Hematopoietic multipotent progenitor cell treated with erythropoietin and hydrocortisone succinate and interleukin-3 and kit ligand, for 6 days (in vitro differentiated cells): ENCODE measurements at regions not wholly inside any gene's neighbourhood (a gene's known extent, or its start where the extent isn't known, plus 50 kb on each side); places are given as distances from the start of the nearest gene placed in this dataset.
"Not testable (repeated sequence)": the region's sequence is repeated elsewhere in the genome, so short reads cannot be mapped to it uniquely, and the experiment has no call there.

ENCODE experiments used
- DNase-seq: peaks from one replicate; pipeline ENCODE4 v3.0.0-alpha.2; 2015

DNA sequence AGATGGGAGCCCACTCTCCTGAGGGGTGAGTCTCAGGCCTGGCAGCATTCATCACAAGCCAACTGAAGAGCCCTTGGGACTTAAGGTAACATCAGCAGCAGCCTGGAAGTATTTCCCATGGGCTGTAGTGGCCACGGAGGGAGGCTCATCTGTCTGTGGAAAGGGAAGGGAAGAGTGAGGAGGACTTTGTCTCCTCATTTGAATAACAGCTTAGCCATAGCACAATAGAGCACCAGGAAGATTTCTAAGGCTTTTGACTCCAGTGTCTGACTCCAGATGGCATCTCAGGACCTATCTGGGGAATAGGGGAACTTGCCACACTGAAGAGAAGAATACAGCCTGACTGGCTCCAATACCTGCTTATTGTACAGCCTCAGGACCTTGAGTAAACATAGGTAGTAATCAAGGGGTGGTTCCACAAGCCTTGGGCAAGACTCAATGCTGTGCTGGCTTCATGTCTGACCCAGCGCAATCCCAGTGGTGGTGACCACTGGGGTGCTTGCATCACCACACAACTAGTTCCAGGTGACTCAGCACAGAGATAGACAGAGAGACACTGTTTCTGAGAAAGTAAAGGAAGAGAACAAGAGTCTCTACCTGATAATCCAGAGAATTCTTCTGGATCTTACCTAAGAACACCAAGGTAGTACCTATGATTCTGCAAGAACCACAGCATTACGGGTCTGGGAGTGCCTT, 510.5 kb upstream of the CCDC179 start:
- no peak for DNase-seq

DNA sequence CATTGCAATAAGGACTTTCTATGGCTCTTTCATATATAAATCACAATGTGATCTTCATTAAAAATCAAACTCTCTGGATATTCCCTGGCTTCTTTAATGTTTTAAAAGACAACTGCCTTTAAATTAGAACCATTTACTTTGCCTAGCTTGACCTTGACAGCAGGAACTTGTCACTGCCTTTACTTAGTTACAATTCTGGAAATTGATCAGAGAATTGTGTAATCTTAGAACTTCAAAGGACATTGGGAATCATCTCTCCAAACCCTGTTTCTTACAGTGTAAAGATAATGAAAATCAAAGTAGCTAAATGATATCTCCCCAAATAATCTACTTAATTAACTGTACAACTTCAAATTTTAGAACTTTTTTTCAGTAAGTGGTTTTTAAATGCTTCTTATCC, 517.6 kb upstream of the CCDC179 start:
- no peak for DNase-seq

DNA sequence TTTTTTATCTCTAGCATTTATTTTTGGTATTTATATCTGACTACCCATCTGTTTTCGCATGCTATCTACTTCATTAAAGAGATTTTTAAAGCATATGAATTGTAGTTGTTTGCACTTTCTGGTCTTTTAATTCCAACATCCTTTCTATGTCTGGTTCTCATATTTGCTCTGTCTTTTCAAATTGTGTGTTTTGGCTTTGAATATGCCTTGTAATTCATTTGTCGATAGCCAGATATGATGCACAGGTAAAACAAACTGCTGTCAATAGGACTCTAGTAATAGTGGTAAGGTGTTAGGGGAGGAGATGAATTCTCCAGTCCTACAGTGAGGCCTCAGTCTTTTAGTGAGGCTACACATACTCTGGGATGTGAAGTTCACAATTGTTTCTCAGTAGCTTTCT, 530.8 kb upstream of the CCDC179 start:
- DNase-seq: no peak

DNA sequence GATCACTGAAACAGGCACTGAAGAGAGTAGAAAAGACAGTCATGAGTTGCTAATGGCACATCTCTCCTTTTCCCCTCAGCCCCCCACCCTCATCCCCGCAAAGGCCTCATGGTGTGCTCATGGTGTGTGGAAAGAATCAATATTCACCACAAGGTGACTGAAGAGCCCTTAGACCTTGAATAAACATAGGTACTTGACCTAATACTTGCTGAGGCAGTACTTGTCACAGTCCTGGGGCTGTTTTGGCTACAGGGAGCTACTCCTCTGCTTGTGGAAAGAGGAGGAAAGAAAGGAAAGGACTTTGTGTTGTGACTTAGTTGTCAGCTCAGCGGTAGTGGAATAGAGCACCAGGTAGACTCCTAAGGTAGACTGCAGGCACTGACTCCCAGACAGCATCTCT, 537.8 kb upstream of the CCDC179 start:
- DNase-seq: no peak

DNA sequence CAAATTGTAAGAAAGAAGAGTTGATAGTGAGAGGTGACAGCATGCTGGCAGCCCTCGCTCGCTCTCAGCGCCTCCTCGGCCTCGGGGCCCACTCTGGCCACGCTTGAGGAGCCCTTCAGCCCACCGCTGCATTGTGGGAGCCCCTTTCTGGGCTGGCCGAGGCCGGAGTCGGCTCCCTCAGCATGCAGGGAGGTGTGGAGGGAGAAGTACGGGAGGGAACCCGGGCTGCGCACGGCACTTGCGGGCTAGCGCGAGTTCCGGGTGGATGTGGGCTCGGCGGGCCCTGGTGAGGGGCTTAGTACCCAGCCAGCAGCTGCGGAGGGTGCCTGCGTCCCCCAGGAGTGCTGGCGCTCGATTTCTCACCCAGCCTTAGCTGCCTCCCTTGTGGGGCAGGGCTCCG, 539.7 kb upstream of the CCDC179 start:
- no peak for DNase-seq

DNA sequence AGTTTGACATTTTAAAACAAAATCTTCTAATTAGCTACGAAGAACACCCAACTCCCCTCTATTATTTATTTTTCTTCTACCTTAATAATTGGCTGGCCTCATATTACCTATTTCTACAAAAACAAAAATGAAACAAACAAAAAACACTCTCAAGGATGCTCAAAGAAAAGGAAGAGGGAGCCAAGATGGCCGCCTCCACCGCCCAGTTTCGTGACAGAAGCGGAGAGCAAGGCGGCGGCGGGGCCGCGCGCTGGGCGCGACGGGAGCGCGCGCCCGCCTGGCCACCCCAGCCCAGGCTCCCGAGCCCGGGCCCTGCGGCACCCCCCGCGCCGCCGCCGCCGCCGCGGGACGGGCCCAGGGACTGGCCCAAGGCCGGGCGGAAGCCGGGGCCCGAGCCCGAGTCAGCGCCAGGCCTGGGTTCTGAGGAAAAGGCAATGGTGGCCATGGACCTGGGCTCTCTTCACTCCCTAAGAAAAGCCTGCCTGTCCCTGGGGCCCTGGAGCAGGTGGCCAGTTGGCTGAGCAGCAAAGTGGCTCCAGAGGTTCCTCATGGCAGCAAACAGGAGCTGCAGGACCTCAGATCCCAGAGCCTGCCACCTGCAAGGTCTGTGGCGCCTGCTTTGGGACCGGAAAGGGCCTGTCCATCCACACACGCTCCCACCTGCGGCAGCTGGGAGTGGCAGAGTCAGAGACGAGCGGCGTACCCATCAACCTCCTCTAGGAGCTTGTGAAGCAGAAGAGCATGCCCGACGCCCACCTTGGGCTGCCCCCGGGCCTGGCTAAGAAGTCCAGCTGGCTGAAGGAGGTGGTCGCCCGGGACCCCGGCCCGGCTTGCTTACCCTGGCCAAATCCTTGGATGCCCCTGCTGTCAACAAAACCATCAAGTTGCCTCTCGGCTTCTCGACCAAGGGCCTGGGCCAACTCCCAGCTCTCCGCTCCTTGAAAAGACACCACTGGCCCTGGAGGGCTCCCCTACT, 543.2 kb upstream of the CCDC179 start:
- no peak for DNase-seq

DNA sequence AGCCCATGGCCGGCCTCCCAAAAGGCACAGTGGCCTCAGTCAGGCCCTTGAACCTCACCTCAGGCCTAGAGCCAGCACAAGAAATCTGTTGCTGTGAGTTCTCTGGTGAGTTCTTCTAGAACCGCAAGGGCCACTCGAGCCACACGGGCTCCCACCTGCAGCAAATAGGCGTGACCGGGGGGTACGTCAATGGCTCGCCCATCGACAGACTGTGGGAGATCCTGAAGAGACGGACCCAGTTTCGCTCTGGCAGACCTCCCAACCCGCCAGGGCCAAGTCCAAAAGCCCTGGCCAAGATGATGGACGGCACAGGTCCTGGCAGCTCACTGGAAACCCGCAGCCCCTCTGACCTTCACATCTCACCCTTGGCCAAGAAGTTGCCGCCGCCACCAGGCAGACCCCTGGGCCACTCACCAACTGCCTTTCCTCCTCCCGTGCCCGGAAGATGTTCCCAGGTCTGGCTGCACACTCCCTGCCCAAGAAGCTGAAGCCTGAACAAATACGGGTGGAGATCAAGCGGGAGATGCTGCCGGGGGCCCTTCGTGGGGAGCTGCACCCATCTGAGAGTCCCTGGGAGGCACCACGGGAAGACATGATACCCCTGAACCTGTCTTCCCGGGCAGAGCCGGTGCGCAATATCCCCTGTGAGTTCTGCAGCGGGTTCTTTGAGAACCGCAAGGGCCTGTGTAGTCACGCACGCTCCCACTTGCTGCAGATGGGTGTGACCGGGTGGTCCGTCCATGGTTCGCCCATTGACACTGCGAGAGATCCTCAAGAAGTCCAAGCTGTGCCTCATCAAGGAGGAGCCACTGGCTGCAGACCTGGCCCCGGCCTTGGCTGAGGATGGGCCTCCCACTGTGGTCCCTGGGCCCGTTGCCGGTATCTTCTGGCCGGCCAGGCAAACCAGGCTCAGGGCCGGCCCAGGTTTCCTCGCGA, 544.2 kb upstream of the CCDC179 start:
- no peak for DNase-seq

DNA sequence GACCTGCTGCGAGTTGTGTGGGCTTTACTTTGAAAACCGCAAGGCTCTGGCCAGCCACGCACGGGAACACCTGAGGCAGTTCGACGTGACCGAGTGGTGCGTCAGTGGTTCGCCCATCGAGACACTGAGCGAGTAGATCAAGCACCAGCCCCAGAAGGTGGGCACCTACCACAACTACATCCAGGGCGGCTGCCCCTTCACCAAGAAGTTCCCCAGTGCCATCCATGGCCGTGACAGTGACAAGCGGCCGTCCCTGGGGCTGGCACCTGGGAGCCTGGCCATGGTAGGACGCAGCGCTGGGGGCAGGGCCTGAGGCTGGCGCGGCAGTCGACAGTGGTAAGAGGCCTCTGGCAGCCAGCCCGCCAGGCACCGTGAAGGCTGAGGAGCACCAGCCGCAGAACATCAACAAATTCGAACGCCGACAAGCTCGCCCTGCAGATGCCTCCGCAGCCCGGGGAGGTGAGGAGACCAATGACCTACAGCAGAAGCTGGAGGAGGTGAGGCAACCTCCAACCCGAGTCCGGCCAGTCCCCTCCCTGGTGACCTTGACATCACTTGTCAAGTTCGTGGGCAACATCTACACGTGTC, 545.2 kb upstream of the CCDC179 start:
- no peak for DNase-seq

DNA sequence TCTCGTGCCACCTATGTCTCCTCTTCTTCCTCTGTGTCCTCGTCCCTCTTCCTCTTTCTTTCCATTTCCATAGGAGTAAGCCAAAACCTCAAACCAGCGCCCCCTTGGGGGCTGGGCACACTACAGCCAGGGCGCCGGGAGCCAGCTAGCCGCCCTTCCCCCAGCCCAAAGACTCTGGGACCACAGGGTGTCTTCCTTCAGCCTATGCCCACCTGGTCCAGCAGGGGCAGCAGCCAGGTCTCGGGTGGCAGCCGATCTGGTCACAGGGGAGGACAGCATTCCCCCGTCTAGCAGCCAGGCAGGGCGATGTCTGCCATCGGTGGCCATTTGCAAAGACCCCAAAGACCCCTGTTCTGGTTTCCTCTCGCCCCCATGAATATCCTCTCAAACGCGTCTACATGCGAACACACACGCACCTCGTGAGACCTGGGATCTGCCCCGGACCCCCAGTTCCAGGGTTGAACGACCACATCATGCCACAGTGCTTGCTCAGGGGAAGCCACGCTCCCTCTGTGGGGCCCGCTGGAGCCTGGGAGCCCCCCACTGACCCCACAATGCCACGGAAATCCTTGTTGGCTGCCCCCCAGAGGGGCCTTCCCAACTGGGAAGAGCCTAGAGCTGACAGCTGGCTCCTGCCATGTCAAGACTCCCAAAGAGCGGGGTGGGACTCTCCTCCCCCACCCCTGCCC, 546.0 kb upstream of the CCDC179 start:
- no peak for DNase-seq

DNA sequence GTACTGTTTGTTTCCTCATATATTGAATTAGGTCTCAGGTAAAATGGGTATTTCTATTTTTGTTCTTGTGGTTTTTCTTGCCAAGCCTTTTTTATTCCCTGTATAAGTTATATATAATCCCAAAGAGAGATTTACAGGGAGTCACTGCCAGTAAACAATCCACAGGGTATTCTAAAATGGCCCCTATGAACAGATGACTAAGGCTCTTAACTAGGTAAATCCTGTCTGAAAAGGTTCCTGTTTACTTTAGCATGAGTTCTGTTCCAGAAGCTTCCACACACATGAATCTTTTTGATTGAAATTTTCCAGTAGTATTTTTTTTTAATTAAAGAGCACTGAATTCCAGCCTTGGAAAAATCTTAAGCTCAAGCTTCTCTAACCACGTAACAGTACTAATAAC, 552.8 kb upstream of the CCDC179 start:
- DNase-seq: no peak

DNA sequence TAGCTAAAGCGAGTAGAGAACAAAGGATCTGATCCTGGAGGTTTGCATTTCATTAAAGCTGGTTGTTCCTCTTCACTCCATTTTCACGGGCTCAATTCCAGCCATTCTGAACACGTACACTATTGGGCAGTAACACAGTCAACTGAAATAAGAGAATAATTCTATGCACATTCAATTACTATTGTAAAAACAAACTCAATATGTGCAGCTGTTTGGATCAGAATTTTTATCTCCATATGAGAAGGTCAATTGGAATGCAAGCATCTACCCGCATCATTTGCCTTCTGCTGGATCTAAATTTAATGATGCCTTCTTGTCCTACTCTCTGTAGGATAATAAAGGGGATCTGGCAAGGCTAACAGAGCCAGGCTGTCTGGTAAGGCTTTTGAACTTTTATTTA, 562.8 kb upstream of the CCDC179 start:
- DNase-seq: no peak

DNA sequence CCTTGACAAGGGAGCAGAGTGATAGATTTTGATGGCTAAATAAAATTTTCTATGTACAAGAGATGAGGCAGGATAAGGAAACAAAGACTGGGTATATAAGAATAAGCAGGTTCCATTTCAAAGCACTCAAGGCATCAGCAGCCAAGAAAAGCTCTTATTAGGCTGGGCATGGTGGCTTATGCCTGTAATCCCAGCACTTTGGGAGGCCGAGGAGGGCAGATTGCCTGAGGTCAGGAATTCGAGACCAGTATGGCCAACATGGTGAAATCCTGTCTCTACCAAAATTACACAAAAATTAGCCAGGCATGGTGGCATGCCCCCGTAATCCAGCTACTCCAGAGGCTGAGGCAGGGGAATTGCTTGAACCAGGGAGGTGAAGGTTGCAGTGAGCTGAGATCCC, 563.4 kb upstream of the CCDC179 start:
- no peak for DNase-seq

DNA sequence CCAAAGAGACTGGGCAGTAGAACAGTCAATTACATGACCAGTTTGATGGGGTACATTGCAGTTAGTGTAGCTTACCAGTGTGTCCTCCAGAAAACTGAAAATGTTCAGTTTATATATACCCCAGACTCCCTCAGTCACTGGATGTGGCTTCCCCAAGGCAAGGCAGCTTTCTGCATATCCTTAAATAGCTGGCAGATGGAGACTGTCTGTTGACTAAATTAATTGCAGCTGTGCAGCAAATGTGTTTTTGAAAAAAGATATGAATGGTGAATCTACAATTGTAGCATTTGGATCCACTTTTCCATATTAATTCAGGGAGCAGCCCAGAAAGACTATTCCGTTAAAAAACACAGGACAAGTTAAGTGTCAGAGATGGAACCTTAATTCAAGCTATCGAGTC, 565.1 kb upstream of the CCDC179 start:
- no peak for DNase-seq

DNA sequence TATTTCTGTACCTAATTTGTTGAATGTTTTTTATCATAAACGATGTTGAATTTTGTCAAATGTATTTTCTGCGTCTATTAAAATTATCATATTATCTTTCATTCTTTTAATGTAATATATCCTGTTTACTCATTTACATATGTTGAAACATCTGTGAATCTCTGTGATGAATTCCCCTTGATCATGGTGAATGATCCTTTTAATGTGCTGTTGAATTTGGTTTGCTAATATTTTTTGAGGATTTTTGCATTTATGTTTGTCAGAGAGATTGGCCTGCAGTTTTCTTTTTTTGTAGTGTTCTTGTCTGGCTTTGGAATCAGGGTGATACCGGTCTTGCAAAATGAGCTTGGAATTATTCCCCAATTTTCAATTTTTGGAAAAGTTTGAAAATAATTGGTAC, 569.3 kb upstream of the CCDC179 start:
- no peak for DNase-seq

DNA sequence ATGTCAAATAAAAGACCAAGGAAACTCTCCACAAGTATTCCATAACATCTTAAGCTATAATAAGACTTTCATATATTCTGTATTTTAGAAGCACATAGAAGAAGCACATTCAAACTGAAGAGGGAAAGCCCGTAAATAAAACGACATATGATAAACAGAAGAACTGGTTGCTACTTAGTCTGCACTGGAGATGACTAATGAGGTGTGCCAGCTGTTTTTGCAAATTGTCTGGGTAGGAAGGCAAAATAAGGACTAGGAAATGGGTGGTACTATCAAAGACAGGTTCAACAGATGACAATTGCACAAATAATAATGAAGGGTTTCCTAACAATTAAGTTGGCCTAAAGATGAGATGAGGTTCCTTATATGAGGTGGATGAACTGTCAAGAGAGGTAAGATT, 593.2 kb upstream of the CCDC179 start:
- DNase-seq: no peak

DNA sequence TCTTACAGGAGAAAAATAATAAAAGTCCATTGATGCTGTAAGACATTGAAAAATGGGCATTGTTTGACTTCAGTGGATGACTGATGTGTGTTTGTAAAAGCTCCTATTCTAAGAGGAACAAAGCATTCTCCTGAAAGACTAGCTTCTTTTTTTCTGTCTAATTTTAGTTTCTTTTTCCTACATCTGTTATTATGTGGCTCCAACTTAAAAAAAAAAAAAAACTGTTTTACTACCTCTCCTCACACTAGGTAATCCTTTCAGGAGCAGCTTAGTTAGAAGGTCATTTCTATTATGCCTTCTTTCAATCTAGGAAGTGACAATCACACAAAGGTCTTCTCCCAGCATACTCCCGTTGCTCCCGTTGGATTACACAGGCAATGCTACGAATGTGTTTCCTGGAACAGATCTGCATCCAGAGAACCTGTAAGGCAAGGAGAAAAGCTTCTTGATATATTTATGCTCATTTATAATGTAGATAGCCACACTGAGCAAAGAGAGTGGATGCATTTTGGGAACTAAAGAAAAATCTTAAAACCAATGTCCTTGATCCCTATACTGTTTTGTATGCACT, 595.1 kb upstream of the CCDC179 start:
- no peak for DNase-seq

DNA sequence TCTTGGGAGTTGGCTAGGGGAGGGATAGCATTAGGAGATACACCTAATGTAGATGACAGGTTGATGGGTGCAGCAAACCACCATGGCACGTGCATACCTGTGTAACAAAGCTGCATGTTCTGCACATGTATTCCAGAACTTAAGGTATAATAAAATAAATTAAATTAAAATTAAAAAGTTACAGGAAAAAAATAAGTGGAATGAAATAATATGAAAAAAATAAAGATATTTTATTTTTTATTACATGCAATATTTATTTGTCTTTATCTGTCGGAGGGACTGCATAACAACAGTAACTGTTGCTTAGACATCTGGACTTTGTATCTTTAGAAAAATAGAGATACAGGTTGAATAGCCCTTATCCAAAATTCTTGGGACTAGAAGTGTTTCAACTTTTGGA, 597.4 kb upstream of the CCDC179 start:
- no peak for DNase-seq

DNA sequence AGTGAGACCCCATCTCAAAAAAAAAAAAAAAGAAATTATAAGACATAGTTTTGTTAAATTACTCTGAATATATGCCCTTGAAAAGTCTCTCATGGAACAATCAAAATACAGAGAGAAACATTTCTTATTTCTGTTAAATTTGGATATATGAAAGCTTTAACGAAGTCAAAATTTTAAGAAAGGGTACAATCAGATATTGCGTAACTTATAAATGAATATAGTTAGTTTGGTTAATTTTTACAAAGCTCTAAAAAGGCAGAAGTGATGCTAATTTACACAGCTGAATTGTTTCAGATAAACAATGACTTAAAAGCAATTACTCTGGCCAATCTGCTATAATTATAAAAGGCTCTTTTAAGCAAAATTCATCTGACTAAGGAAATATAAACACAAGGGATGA, 611.6 kb upstream of the CCDC179 start:
- no peak for DNase-seq

DNA sequence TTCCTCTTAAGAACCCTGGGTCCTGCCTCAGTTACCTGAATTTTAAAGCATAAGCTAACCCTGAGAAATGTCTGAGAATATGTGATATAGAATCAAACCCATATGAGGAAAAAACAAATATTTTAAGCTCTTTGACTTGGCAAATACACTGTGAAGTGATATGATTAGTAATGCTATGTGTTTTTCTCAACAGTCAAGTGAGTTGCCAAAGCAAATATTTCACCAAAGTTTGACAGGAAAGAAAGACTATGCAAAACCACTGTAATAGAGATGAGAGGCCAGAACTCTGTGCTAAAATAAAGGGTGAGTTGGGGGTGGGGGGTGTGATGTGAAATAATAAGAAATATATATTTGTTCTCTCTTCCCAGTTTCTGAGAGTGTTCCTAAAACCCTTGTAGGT, 613.5 kb upstream of the CCDC179 start:
- no peak for DNase-seq

DNA sequence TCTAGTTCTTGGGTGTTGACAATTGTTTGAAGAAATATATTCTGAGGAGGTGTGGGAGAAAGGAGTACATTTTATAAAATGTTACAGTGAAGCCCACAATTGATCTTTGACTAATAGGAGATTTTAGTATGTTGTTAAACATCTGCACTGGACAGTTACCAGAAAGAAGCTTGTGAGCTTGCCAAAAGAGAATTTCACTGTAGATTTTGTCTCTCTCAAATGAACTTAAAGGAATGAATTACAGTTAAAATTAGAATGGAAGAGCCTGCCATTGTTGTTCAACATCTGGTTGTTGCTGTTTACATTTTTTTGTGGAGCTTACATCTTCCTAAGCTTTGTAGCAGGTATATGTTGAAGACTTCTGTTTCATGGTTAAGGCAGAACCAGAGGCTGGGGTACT, 620.5 kb upstream of the CCDC179 start:
- no peak for DNase-seq

DNA sequence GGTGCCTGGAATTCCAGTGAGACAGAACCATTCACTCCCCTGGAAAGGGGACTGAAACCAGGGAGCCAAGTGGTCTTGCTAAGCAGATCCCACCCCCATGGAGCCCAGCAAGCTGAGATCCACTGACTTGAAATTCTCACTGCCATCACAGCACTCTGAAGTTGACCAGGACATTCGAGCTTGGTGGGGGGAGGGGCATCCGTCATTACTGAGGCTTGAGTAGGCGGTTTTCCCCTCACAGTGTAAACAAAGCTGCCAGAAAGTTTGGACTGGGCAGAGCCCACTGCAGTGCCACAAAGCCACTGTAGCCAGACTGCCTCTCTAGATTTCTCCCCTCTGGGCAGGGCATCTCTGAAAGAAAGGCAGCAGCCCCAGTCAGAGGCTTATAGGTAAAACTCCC, 623.9 kb upstream of the CCDC179 start:
- DNase-seq: not testable (repeated sequence)

DNA sequence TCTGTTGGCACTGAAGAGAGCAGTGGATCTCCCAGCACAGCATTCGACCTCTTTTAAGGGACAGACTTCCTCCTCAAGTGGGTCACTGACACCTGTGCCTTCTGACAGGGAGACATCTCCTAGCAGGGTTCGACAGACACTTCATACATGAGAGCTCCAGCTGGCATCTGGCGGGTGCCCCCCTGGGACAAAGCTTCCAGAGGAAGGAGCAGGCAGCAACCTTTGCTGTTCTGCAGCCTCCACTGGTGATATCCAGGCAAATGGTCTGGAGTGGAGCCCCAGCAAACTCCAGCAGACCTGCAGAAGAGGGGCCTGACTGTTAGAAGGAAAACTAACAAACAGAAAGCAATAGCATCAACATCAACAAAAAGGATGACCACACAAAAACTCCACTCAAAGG, 624.3 kb upstream of the CCDC179 start:
- not testable (repeated sequence) for DNase-seq
